Activated T-cell treated with anti-CD3 and anti-CD28 coated beads for 1 hour (primary cell): ENCODE measurements at regions not wholly inside any gene's neighbourhood (a gene's known extent, or its start where the extent isn't known, plus 50 kb on each side); places are given as distances from the start of the nearest gene placed in this dataset.
"Not testable (repeated sequence)": the region's sequence is repeated elsewhere in the genome, so short reads cannot be mapped to it uniquely, and the experiment has no call there.

Experiments used
- DNase-seq: peaks from one replicate; pipeline ENCODE4 v3.0.0-alpha.2; 2020; ENCODE audit warnings: low read depth

GRCh38 chr9:17846948-17847655 lies 268.2 kb downstream of the SH3GL2 start:
- no peak for DNase-seq

GRCh38 chr9:17847908-17848307 lies 269.0 kb downstream of the SH3GL2 start:
- no peak for DNase-seq

GRCh38 chr9:17852108-17852507 lies 273.2 kb downstream of the SH3GL2 start:
- no peak for DNase-seq

- no peak for DNase-seq
These were observed 275.6 kb downstream of the SH3GL2 start for GRCh38 chr9:17854487-17854886.

- DNase-seq = no peak
These were observed 278.1 kb downstream of the SH3GL2 start for GRCh38 chr9:17856995-17857394.

GRCh38 chr9:17859228-17859627 lies 280.4 kb downstream of the SH3GL2 start:
- DNase-seq = no peak

GRCh38 chr9:17859987-17860386 lies 281.1 kb downstream of the SH3GL2 start:
- no peak for DNase-seq

GRCh38 chr9:17862101-17862500 lies 283.2 kb downstream of the SH3GL2 start:
- no peak for DNase-seq

- DNase-seq = no peak
These were observed 283.8 kb downstream of the SH3GL2 start for GRCh38 chr9:17862629-17863028.

- no peak for DNase-seq
These were observed 284.5 kb downstream of the SH3GL2 start for GRCh38 chr9:17863213-17863883.

- DNase-seq = no peak
These were observed 285.1 kb downstream of the SH3GL2 start for GRCh38 chr9:17863924-17864323.

- no peak for DNase-seq
These were observed 286.1 kb downstream of the SH3GL2 start for GRCh38 chr9:17864951-17865350.

- no peak for DNase-seq
These were observed 287.0 kb downstream of the SH3GL2 start for GRCh38 chr9:17865881-17866280.

- no peak for DNase-seq
These were observed 291.9 kb downstream of the SH3GL2 start for GRCh38 chr9:17870722-17871121.

- DNase-seq = no peak
These were observed 292.5 kb downstream of the SH3GL2 start for GRCh38 chr9:17871213-17871890.

- no peak for DNase-seq
These were observed 297.0 kb downstream of the SH3GL2 start for GRCh38 chr9:17875886-17876285.

- no peak for DNase-seq
These were observed 297.8 kb downstream of the SH3GL2 start for GRCh38 chr9:17876687-17877086.

GRCh38 chr9:17878810-17879370 lies 300.0 kb downstream of the SH3GL2 start:
- no peak for DNase-seq

GRCh38 chr9:17881371-17881770 lies 302.5 kb downstream of the SH3GL2 start:
- no peak for DNase-seq

- no peak for DNase-seq
These were observed 304.1 kb downstream of the SH3GL2 start for GRCh38 chr9:17882688-17883594.

- no peak for DNase-seq
These were observed 309.2 kb downstream of the SH3GL2 start for GRCh38 chr9:17888066-17888465.

GRCh38 chr9:17888964-17889363 lies 310.1 kb downstream of the SH3GL2 start:
- not testable (repeated sequence) for DNase-seq
